OCI-LY7 (cell line): ENCODE measurements at regions not wholly inside any gene's neighbourhood (a gene's known extent, or its start where the extent isn't known, plus 50 kb on each side); places are given as distances from the start of the nearest gene placed in this dataset.

ENCODE experiments used
- CTCF ChIP-seq: fragments of 200-600 bp; sonication (generic); conservative IDR thresholded peaks from 2 replicates; pipeline ENCODE4 v1.5.1; 2014; ENCODE audit warnings: mild to moderate bottlenecking, antibody characterized with exemption, low read length, moderate library complexity, mixed read lengths
- EZH2phosphoT487 ChIP-seq: fragments of 200-600 bp; sonication (generic); IDR thresholded peaks from 2 replicates; pipeline ENCODE4 v1.6.1; 2018; ENCODE audit warnings: low read depth, borderline replicate concordance, mild to moderate bottlenecking, mixed run types, antibody characterized with exemption, low read length, moderate library complexity, mixed read lengths

- TF ChIP-seq CTCF (no peak), EZH2phosphoT487 (no peak)
These were observed 174.7 kb upstream of the AGAP1 start for GRCh38 chr2:235319095-235319494.
